CD8-positive, alpha-beta memory T cell (primary cell): ENCODE measurements at regions not wholly inside any gene's neighbourhood (a gene's known extent, or its start where the extent isn't known, plus 50 kb on each side); places are given as distances from the start of the nearest gene placed in this dataset.

Source experiments
- CTCF ChIA-PET: fragments of 350-600 bp; sonication (Branson Sonifier 250); formaldehyde crosslinking; loops from one replicate; lab custom pipeline; 2021; ENCODE audit warnings: antibody characterized with exemption; lab: Charles Lee
- POLR2A ChIA-PET: fragments of 350-600 bp; sonication (Branson Sonifier 250); formaldehyde crosslinking; loops from one replicate; lab custom pipeline; 2021; ENCODE audit warnings: antibody characterized with exemption; lab: Charles Lee
- DNase-seq, 5 donors: peaks; one replicate each; pipeline versions ENCODE4 v3.0.0 to v3.0.0-alpha.2; 2020 to 2022; ENCODE audit warnings: mixed read lengths in 1 of 5
- H3K27ac ChIP-seq: one replicate; pipeline ENCODE4 v1.7.0; 2013; ENCODE audit warnings: low read depth, mild to moderate bottlenecking, low read length, moderate library complexity
- H3K27me3 ChIP-seq: 2 replicates; pipeline ENCODE4 v1.7.0; 2013; ENCODE audit warnings: low read length, mild to moderate bottlenecking; ENCODE audit not compliant: insufficient read depth, poor library complexity, severe bottlenecking
- H3K36me3 ChIP-seq: 2 replicates; pipeline ENCODE4 v1.7.0; 2013; ENCODE audit warnings: mild to moderate bottlenecking, low read length, moderate library complexity; ENCODE audit not compliant: insufficient read depth
- H3K4me1 ChIP-seq: 2 replicates; pipeline ENCODE4 v1.7.0; 2013; ENCODE audit warnings: mild to moderate bottlenecking, low read length, moderate library complexity; ENCODE audit not compliant: insufficient read depth
- H3K4me3 ChIP-seq: 2 replicates; pipeline ENCODE4 v1.7.0; 2013; ENCODE audit warnings: mild to moderate bottlenecking, low read length
- H3K9me3 ChIP-seq: 2 replicates; pipeline ENCODE4 v1.7.0; 2013; ENCODE audit warnings: mild to moderate bottlenecking, low read length
- H3K27ac Mint-ChIP-seq, 8 donors: one replicate each; pipeline ENCODE4 v1.8.0; 2020 to 2021; ENCODE audit warnings: mixed read lengths in 8 of 8, mild to moderate bottlenecking in 6 of 8, inconsistent platforms in 3 of 8, moderate library complexity in 3 of 8
- H3K27me3 Mint-ChIP-seq, 2 donors: one replicate each; pipeline ENCODE4 v1.8.0; 2020 to 2021; ENCODE audit warnings: mixed read lengths in 2 of 2, mild to moderate bottlenecking in 1 of 2, moderate library complexity in 1 of 2
- H3K36me3 Mint-ChIP-seq, 3 donors: one replicate each; pipeline ENCODE4 v1.8.0; 2020 to 2021; ENCODE audit warnings: mixed read lengths in 3 of 3, inconsistent platforms in 1 of 3, mild to moderate bottlenecking in 1 of 3
- H3K4me1 Mint-ChIP-seq, 3 donors: one replicate each; pipeline ENCODE4 v1.8.0; 2020 to 2021; ENCODE audit warnings: mixed read lengths in 3 of 3, inconsistent platforms in 1 of 3, mild to moderate bottlenecking in 1 of 3
- H3K4me3 Mint-ChIP-seq, 7 donors: one replicate each; pipeline ENCODE4 v1.8.0; 2020 to 2021; ENCODE audit warnings: mixed read lengths in 7 of 7, mild to moderate bottlenecking in 6 of 7, moderate library complexity in 4 of 7, inconsistent platforms in 2 of 7
- H3K9me3 Mint-ChIP-seq, 5 donors: one replicate each; pipeline ENCODE4 v1.8.0; 2020 to 2022; ENCODE audit warnings: mixed read lengths in 5 of 5, mild to moderate bottlenecking in 3 of 5, moderate library complexity in 2 of 5, inconsistent platforms in 1 of 5

DNA sequence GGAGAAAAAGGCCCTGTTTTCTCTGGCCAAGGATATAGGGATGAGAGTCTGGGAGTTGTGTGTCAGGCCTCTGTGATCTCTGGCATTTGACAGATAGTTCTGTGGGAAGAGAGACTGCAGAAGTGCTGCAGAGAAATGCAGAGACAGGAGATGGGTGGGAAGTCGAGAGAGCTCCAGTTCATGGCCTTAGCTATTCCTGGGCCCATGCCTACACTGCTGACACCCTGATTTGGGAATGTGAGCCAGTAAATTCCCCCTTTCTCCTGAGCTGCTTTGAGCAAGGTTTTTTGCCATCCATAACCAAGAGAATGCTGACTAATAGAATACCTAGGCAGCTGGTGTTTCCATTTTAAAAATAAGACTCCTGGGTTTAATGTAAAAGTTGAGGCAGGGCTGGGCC is 59.3 kb downstream of the EBLN2 start:
- Mint-ChIP-seq H3K4me1 (no peaks in the 10 kb centered on the region), H3K27ac (no peak overlapping the region), H3K36me3 (no peaks in the 10 kb centered on the region), H3K27me3 (peaks cover 0 to 2% of the 10 kb centered on the region in 2 donors), H3K9me3 (no peaks in the 10 kb centered on the region), H3K4me3 (no peak overlapping the region)
- POLR2A ChIA-PET = no interaction called here
- Histone ChIP-seq H3K4me3 (no peak overlapping the region), H3K27ac (no peak overlapping the region), H3K36me3 (no peaks in the 10 kb centered on the region), H3K9me3 (no peaks in the 10 kb centered on the region), H3K27me3 (no peaks in the 10 kb centered on the region), H3K4me1 (no peaks in the 10 kb centered on the region)
- CTCF ChIA-PET = no interaction called here
- no peak for DNase-seq

DNA sequence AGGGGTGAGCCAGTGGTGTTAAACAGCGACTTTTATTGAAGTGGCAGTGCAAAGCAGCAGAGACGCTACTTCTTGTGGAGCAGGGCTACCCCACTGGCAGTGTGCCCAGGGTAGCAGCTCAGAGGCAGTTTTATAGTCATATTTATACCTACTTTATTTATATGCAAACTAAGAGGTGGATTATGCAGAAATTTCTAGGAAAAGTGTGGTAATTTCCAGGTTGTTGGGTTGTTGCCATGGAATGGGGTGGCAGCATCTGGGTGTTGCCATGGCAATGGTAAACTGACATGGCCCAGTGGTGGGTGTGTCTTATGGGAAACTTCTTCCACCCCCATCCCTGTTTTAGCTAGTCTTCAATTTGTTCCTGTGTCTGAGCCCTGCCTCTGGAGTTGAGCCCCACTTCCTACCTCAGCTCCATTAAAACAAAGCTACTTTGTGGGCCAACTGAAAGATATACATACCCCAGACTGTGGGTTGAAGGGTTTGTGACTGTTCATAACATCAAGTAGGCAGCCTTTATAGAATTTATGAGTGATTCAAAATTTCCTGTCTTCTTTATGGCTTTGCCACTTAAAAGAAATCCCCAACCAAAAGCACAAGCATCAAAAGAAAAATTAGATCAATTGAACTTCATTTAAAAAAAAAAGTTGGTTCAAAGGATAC is 60.3 kb downstream of the EBLN2 start:
- H3K27ac Mint-ChIP-seq = peak overlapping the region in 1 of 8 donors; percentile 12

DNA sequence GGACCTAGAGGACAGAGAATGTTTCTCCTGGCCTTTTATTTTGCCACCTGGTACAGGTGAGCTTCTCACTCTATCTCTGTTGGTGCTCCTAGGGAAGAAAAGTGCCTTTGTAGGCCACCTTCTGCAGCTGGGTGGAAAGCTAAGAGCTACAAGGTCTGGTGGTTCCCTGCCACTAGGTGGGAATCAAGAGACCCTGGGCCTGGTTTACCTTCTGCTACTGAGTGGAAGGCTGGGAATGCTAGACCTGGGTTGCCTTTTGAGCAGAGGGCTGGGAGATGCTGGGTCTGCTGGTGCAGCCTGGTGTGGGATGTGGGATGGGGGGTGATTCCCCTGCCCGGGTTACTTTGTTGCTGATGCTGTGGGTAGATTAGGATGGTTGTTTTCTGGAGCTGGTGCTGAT is 72.6 kb downstream of the EBLN2 start:
- H3K4me1 Mint-ChIP-seq = no peaks in the 10 kb centered on the region
- H3K4me3 ChIP-seq = no peak overlapping the region
- no peaks in the 10 kb centered on the region for H3K9me3 ChIP-seq
- H3K36me3 ChIP-seq = no peaks in the 10 kb centered on the region
- no peak overlapping the region for H3K4me3 Mint-ChIP-seq
- H3K27me3 Mint-ChIP-seq = peaks cover 21 to 22% of the 10 kb centered on the region in 2 donors
- no peak for DNase-seq
- H3K36me3 Mint-ChIP-seq = no peaks in the 10 kb centered on the region
- H3K9me3 Mint-ChIP-seq = peaks cover 7 to 21% (median 18%) of the 10 kb centered on the region in 5 donors
- H3K4me1 ChIP-seq = no peaks in the 10 kb centered on the region
- POLR2A ChIA-PET = no interaction called here
- H3K27ac ChIP-seq = no peak overlapping the region
- no peaks in the 10 kb centered on the region for H3K27me3 ChIP-seq
- CTCF ChIA-PET = no interaction called here
- H3K27ac Mint-ChIP-seq = no peak overlapping the region

More for the DNA sequence above, 60.3 kb downstream of the EBLN2 start:
- no peaks in the 10 kb centered on the region for H3K9me3 Mint-ChIP-seq
- no peaks in the 10 kb centered on the region for H3K27me3 ChIP-seq
- ChIA-PET CTCF (no interaction called here), POLR2A (no interaction called here)
- H3K36me3 Mint-ChIP-seq = no peaks in the 10 kb centered on the region
- DNase-seq = no peak
- no peaks in the 10 kb centered on the region for H3K4me1 ChIP-seq
- H3K27me3 Mint-ChIP-seq = peaks cover 2 to 3% of the 10 kb centered on the region in 2 donors
- H3K9me3 ChIP-seq = no peaks in the 10 kb centered on the region
- H3K4me1 Mint-ChIP-seq = no peaks in the 10 kb centered on the region
- no peak overlapping the region for H3K27ac ChIP-seq
- no peak overlapping the region for H3K4me3 Mint-ChIP-seq
- H3K36me3 ChIP-seq = no peaks in the 10 kb centered on the region
- H3K4me3 ChIP-seq = no peak overlapping the region

DNA sequence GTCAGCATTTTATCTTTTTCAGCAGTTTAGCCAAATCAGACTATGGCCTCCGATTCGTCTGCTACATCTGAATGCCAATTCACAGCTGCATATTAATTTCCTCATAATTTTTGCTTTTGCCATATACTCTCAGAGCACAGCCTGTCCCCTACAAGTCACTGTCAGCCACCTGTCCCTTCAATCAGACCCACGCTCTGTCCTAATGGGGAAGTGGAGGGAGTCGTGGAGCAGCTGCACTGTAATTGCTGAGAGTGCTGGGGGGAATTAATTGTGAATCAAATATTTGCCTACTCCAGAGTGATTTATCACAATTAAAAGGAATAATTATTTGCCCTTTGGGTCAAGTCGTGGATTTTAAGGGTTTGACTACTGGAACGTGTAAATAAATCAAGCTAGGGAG is 75.5 kb downstream of the EBLN2 start:
- no peak overlapping the region for H3K27ac ChIP-seq
- peaks cover 15 to 22% of the 10 kb centered on the region in 2 donors for H3K27me3 Mint-ChIP-seq
- H3K9me3 Mint-ChIP-seq = peaks cover 7 to 21% (median 18%) of the 10 kb centered on the region in 5 donors
- POLR2A ChIA-PET = no interaction called here
- no peak overlapping the region for H3K27ac Mint-ChIP-seq
- H3K4me3 ChIP-seq = no peak overlapping the region
- no peaks in the 10 kb centered on the region for H3K27me3 ChIP-seq
- H3K36me3 ChIP-seq = no peaks in the 10 kb centered on the region
- no peaks in the 10 kb centered on the region for H3K4me1 Mint-ChIP-seq
- no peak overlapping the region for H3K4me3 Mint-ChIP-seq
- CTCF ChIA-PET = no interaction called here
- H3K36me3 Mint-ChIP-seq = no peaks in the 10 kb centered on the region
- DNase-seq = no peak
- no peaks in the 10 kb centered on the region for H3K4me1 ChIP-seq
- H3K9me3 ChIP-seq = no peaks in the 10 kb centered on the region

DNA sequence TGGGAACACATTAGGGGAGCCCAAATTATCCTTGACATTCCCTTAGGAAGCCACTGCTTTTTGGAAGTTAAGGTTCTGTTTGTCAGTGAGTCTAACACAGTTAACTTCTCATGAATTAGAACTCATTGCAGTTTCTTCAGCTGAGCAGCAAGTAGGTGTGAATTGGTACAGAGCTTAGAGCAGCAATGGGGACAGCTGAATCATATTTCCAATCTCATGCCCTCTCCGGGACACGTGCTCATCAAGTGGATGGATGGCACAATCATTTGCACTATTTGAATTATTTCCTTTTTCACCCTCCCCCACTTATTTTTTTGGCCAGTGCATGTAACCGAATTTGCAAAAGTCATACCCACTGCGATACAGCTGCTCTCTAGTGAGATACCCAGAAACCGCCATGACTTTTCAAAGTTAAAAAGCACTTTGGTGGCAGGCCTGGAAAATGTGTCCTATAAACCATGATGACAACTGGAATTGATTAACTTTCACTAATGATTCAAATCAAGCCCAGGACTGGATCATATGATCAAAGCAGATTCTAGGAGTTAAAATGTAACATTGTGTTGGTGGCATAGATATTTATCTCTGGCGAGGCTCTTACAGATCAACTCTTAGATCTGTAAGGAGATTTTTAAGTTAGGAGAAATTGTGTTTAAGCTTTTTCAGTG is 76.4 kb downstream of the EBLN2 start:
- no peak overlapping the region for H3K27ac ChIP-seq
- no peaks in the 10 kb centered on the region for H3K27me3 ChIP-seq
- H3K27ac Mint-ChIP-seq = no peak overlapping the region
- DNase-seq = no peak
- H3K27me3 Mint-ChIP-seq = peaks cover 17 to 26% of the 10 kb centered on the region in 2 donors
- H3K9me3 ChIP-seq = no peaks in the 10 kb centered on the region
- no peaks in the 10 kb centered on the region for H3K4me1 ChIP-seq
- H3K9me3 Mint-ChIP-seq = peaks cover 7 to 16% (median 13%) of the 10 kb centered on the region in 5 donors
- no peaks in the 10 kb centered on the region for H3K36me3 Mint-ChIP-seq
- ChIA-PET CTCF (no interaction called here), POLR2A (no interaction called here)
- no peak overlapping the region for H3K4me3 ChIP-seq
- H3K4me1 Mint-ChIP-seq = no peaks in the 10 kb centered on the region
- H3K4me3 Mint-ChIP-seq = no peak overlapping the region
- no peaks in the 10 kb centered on the region for H3K36me3 ChIP-seq

DNA sequence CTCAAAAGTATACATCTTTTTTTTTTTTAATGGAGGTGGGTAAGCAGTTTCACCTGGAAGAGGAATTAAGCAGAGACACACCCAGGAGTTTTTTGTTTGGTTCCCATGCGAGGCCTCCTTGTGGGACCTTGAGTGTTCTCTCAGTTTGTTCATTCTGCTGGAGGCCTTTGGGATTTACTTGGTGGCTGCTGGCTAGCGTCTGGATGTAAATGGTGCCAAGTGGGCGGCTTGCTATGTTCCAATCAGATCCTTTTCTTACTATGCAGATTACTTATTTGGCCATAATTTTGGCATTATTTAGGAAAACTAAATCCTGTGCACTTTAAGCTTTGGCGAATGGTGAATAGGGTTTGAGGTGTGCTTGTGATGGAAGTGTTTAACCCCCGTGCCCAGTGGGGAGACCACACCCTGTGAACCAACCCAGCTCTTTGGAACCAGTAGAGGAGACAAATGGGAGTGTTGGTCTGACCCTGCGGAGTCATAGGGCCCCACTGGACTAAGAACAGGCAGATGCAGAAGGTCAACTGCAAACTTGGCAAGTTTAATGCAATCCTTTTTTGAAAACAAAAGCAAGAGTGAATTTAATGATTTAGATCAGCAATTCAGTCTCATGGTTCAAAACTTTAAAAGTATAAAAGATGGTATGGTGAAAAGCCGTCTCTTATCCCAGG is 79.4 kb downstream of the EBLN2 start:
- ChIA-PET POLR2A (no interaction called here), CTCF (no interaction called here)
- Histone ChIP-seq H3K27ac (no peak overlapping the region), H3K9me3 (no peaks in the 10 kb centered on the region), H3K36me3 (no peaks in the 10 kb centered on the region), H3K4me3 (no peak overlapping the region), H3K4me1 (no peaks in the 10 kb centered on the region), H3K27me3 (no peaks in the 10 kb centered on the region)
- Mint-ChIP-seq H3K27ac (no peak overlapping the region), H3K9me3 (no peaks in the 10 kb centered on the region), H3K4me3 (peak overlapping the region in 1 of 7 donors; percentile 68), H3K4me1 (no peaks in the 10 kb centered on the region), H3K27me3 (peaks cover 9 to 21% of the 10 kb centered on the region in 2 donors), H3K36me3 (no peaks in the 10 kb centered on the region)
- no peak for DNase-seq

DNA sequence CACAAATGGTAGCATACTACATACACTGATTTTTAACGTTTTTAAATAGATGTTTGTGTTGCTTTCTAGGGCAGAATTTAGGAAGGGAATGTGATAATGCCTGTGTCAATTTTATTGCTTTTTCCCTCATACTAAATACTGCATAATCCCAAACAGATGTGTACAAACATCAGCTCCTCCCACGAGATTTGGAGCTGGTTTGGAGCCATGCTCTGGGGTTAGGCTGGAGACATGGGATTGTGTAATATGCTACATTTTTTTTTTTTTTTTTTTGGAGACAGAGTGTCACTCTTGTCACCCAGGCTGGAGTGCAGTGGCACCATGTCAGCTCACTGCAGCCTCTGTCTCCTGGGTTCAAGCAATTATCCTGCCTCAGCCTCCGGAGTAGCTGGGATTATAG is 80.1 kb downstream of the EBLN2 start:
- DNase-seq = no peak
- Mint-ChIP-seq H3K27me3 (peaks cover 9 to 21% of the 10 kb centered on the region in 2 donors), H3K9me3 (no peaks in the 10 kb centered on the region), H3K4me1 (no peaks in the 10 kb centered on the region), H3K4me3 (no peak overlapping the region), H3K36me3 (no peaks in the 10 kb centered on the region), H3K27ac (no peak overlapping the region)
- no peak overlapping the region for H3K27ac ChIP-seq
- H3K9me3 ChIP-seq = no peaks in the 10 kb centered on the region
- no peak overlapping the region for H3K4me3 ChIP-seq
- POLR2A ChIA-PET = no interaction called here
- no peaks in the 10 kb centered on the region for H3K4me1 ChIP-seq
- CTCF ChIA-PET = no interaction called here
- H3K27me3 ChIP-seq = no peaks in the 10 kb centered on the region
- H3K36me3 ChIP-seq = no peaks in the 10 kb centered on the region

DNA sequence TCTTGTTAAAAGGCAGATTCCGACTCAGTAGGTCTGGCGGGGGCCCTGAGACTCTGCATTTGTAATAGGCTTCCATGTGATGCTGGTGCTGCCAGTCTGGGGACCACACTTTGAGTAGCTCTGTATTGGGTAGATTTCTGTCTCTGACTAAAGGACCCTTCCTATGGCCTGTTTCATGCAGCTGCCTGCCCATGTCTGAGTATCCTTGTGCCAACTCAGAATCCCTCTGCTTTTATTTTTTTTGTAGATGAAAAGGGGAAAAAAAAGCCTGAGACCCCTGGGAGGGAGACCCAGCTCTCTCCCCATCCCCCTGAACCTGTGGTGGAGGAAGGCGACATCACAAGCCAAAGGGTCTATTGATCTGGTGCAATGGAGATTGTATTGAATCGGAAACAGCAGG is 81.9 kb downstream of the EBLN2 start:
- no peak overlapping the region for H3K27ac ChIP-seq
- ChIA-PET POLR2A (no interaction called here), CTCF (no interaction called here)
- no peaks in the 10 kb centered on the region for H3K27me3 ChIP-seq
- H3K36me3 ChIP-seq = no peaks in the 10 kb centered on the region
- Mint-ChIP-seq H3K27me3 (peaks cover 7 to 13% of the 10 kb centered on the region in 2 donors), H3K9me3 (no peaks in the 10 kb centered on the region), H3K4me3 (no peak overlapping the region), H3K27ac (no peak overlapping the region), H3K36me3 (no peaks in the 10 kb centered on the region), H3K4me1 (no peaks in the 10 kb centered on the region)
- no peaks in the 10 kb centered on the region for H3K9me3 ChIP-seq
- no peak for DNase-seq
- H3K4me1 ChIP-seq = no peaks in the 10 kb centered on the region
- no peak overlapping the region for H3K4me3 ChIP-seq
